Omental fat pad (tissue), 3 donors: ENCODE measurements at regions not wholly inside any gene's neighbourhood (a gene's known extent, or its start where the extent isn't known, plus 50 kb on each side); places are given as distances from the start of the nearest gene placed in this dataset.

Experiments
- ATAC-seq: fragments of 150-250 bp; one replicate; pipeline ENCODE4 v1.9.1; 2016; ENCODE audit warnings: mild to moderate bottlenecking, moderate library complexity; ENCODE audit not compliant: low FRiP score
- DNase-seq: peaks from one replicate; pipeline ENCODE4 v3.0.0-alpha.2; 2019; ENCODE audit warnings: low spot score
- TF ChIP-seq, protein P1 (sequence below), 3 donors: fragments of 450-650 bp; IDR thresholded peaks; one replicate each; pipeline ENCODE4 v1.5.1; 2016 to 2017; ENCODE audit warnings: antibody characterized with exemption in 3 of 3, mild to moderate bottlenecking in 3 of 3, moderate library complexity in 2 of 3

DNA sequence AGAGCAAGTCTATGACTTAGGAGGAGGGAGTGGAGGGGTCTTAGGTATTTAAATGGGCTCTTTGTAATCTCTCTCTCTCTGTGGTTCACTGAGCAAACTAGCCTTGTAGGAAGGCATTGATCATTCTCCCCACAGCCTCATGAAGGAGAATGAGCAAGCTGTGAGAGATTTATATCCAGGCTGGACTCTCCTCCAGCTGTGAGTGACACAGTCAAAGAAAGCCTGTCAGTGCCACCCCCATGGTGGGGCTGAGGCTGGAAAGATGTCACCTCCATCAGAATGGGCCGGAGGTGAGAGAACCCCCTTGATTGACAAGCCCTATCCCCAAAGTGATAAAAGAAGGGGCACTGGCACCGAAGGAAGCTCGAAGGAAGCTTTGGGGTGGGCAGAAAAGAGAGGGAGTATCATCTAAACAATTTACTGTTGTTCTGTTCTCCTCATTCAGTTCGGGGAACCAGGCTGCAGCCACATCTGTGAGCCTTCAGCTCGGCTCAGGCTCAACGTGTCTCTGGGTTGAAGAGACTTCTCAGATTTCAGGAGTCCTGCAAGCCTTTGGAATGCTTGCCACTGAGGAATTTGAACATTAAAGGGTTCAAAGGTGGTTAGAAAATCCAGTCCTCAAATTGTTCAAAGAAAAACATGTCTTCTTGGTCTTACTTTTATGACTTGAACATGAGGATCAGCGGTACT, 538.2 kb upstream of the ZNF462 start:
- DNase-seq (no peak), ATAC-seq (no peak)
- TF ChIP-seq, protein P1, sequence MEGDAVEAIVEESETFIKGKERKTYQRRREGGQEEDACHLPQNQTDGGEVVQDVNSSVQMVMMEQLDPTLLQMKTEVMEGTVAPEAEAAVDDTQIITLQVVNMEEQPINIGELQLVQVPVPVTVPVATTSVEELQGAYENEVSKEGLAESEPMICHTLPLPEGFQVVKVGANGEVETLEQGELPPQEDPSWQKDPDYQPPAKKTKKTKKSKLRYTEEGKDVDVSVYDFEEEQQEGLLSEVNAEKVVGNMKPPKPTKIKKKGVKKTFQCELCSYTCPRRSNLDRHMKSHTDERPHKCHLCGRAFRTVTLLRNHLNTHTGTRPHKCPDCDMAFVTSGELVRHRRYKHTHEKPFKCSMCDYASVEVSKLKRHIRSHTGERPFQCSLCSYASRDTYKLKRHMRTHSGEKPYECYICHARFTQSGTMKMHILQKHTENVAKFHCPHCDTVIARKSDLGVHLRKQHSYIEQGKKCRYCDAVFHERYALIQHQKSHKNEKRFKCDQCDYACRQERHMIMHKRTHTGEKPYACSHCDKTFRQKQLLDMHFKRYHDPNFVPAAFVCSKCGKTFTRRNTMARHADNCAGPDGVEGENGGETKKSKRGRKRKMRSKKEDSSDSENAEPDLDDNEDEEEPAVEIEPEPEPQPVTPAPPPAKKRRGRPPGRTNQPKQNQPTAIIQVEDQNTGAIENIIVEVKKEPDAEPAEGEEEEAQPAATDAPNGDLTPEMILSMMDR (IDR thresholded peaks at IDR 0.05): no peak

DNA sequence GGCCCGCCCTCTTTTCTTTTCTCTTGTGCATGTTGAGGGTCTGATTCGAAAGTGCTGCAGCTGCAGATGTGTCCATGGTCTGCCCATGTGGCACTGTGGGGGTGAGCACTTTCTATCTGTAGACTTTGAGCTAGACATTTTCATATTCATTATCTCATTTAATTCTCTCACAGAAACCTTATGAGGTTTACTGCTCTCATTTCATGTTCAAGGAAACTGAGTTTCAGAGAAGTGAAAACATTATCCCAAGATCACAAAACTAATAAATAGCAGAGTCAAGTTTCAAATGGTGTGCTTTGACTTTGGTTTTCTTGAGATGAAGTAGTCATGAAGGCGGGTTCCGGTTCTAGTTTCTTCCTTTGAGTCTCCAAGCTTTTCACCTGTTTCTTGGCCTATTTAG, 536.5 kb upstream of the ZNF462 start:
- no peak for ATAC-seq
- DNase-seq: no peak
- TF ChIP-seq, protein P1 (IDR thresholded peaks at IDR 0.05): no peak

DNA sequence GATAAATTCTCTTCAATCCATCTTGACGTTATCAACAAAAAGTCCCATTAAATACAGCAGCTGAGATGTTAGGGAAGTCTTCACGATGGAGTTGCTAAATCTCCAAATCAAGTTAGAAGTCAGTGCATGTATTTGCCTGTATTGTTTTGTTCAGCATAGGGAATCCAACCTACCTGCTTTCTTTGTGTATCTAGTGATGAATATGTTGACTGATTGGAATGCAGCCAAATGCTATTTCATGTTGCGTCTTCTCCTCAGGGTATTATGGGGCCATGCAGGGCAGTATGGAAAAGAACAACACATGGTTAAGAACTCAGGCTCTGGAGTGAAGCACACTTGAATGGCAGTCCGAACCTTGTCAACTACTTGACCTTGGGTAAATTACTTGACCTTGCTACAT, 529.5 kb upstream of the ZNF462 start:
- DNase-seq: no peak
- ATAC-seq: no peak
- TF ChIP-seq, protein P1 (IDR thresholded peaks at IDR 0.05): no peak

DNA sequence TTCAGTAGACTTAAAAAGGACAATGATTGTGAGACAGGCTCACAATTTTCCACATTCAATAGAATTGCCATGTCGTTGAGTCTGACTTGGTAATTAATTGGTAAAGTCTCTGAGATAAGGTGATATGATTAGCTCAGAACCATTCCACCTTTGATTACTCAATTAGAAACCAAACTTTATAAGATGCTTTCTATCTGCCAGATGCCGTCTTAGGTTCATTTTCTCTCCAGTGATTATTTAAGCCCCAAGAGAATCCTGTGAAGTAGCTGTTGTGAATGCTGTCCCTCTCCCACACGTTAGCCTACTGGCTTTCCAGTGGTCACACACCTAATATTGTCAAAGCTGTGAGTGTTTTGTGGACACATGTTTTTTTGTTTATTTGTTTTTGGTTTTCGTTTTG, 528.9 kb upstream of the ZNF462 start:
- DNase-seq: no peak
- ATAC-seq: no peak
- TF ChIP-seq, protein P1 (IDR thresholded peaks at IDR 0.05): no peak

DNA sequence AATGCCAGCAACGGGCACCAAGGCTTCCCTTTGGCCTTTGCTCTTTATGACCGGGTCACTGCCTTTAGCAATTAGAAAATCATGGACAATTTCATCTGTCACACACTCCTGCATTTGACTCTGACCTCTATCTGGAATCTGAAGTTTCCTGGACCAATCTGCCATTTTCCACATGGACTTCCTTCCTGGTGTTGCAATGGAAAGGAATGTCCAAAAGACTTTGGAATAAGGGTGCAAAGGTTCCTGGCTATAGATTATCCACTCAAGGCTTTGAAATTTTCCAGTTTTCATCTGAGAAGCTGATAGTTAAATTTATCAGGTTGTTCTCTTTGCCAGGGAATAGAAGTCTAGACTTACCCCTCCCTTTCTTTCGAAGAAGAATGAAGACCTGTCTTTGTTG, 523.1 kb upstream of the ZNF462 start:
- ATAC-seq (no peak), DNase-seq (no peak)
- TF ChIP-seq, protein P1 (IDR thresholded peaks at IDR 0.05): no peak

DNA sequence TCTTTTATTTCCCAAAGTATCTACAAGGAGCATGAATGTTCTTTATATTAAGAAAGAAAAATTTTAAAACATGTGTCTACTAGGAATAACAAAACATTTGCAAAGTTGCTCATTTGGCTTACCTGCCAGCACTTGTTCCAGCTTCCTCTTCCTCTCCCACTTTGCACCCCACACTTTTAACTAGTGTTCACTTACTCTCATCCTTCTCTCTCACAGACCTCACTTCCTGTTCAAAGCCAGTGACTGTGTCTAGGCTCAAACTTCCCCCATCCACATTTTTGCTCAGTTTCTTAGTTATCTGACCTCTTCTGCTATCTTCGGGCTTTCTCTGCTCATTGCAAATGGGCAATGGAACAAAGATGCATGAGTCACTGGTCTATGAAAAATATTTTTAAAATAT, 512.2 kb upstream of the ZNF462 start:
- no peak for DNase-seq
- TF ChIP-seq, protein P1 (IDR thresholded peaks at IDR 0.05): no peak
- ATAC-seq: no peak

DNA sequence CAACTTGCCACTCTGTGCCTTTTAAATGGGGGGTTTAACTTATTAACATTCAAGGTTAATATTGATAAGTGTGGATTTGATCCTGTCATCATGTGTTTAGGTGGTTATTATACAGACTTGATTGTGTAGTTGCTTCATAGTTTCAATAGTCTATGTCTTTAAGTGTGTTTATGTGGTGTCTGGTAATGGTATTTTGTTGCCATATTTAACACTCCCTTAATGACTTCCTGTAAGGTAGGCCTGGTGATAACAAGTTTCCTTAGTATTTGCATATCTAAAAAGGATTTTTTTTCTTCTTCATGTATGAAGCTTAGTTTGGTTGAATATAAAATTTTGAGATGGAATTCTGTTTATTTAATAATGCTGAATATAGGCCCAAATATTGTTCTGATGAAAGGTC, 506.0 kb upstream of the ZNF462 start:
- no peak for DNase-seq
- ATAC-seq: no peak
- TF ChIP-seq, protein P1 (IDR thresholded peaks at IDR 0.05): no peak
